NCI-H187 (cell line): ENCODE measurements at regions not wholly inside any gene's neighbourhood (a gene's known extent, or its start where the extent isn't known, plus 50 kb on each side); places are given as distances from the start of the nearest gene placed in this dataset.
A peak's percentile ranks its signal among the peaks of the same experiment; 100 is the strongest.
"Not testable (repeated sequence)": the region's sequence is repeated elsewhere in the genome, so short reads cannot be mapped to it uniquely, and the experiment has no call there.

Experiments used
- DNase-seq, 2 experiments: peaks; one replicate each; lab custom pipeline; 2025; lab: John Stamatoyannopoulos, UW

DNA sequence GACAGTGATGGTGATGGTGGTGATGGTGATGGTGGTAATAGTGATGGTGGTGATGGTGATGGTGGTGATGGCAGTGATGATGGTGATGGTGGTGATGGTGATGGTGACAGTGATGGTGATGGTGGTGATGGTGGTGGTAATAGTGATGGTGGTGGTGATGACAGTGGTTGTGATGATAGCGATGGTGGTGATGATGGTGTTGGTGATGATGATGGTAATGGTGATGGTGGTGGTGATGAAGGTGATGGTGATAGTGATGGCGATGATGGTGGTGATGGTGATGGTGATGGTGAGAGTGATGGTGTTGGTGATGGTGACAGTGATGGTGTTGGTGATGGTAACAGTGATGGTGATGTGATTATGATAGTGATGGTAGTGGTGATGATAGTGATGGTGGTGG is 94.3 kb downstream of the ASB1 start:
- DNase-seq = no peak

DNA sequence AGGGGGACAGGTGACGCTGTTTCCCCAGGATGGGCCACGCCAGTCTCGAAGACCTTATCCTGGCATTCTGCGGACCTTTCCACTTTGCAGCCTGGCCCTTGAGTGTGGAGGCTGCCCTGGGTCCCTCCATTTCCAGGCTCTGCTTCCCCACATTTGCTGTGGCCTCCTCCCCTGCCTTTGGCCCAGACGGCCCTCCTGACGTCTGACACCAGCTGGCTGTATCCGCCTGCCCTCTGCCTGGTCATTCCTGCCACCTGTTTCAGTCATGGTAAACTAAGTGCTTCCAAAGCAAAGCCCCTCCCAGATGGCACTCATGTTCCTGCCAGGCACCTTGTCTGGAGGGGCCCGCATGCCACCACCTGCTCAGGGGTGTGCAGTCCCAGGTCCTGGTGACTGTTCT is 95.1 kb downstream of the ASB1 start:
- no peak for DNase-seq

DNA sequence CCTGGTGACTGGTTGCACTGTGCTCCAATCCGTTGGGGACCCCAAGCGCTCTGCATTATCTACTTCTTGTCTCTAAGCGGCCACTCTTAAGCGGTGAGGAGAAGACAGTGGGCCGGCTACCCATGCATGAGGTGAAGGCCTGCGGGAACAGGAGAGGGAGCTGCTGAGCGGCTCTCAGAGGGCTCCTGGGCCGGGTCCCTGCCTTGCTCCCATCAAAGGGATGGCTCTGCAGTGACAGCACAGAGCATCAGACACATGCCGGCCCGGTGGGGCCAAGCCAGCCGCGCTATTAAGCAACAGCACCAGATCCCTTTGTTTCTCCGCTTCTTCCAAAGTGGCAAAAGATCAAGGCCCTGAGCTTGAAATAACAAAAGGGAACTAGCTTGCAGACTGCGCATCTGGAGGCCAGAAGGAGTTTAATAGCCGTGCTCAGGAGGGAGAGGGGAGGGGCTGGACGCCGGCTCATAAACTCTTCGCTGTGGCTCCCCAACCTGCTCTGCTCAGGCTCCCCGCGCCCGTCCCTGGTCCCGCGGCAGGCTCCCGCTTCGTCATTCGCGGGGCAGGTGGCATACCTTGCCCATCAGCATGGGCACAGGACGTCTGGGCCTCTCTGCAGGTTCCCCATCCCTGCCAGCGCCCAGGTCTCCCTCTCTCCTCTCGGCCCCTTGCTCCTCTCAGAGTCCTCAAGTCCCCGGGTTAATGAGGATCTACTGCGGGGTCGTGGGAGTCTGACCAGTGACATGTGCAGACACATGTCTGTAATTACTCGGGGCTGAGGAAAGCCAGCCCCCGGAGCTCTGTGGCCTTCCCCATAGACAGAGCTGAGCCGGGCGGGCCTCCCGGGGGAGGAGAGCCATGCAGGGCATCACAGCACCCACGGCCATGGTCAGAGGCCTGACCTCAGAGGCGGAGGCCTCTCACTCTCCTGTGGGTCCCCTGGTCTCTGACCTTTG is 96.7 kb downstream of the ASB1 start:
- no peak for DNase-seq

DNA sequence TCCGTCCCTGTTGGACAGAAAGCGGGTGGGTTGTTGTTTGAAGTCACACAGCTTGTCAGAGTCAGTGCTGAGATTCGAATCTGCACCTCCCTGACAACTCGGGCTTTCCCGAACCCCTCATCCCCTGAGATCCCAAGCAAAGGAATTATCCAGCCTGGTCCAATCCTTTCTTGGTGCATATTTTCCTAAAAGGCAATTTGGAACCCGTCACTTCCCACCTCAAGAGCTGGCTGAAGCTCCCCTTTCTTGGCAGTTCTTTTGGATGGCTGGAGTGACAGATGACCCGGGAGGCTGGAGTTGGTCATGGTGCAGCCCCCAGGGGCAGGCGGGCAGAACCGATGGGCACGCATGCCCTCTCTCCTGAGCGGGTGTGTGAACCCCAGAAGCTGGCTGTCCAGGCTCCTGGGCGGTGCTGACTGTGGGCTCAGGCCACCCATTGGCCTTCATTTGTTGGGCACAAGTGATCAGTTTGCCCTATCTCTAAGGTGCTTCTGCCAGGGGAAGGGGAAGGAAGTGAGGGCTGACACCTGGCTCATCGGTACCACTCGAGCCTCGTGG is 97.8 kb downstream of the ASB1 start:
- no peak for DNase-seq

DNA sequence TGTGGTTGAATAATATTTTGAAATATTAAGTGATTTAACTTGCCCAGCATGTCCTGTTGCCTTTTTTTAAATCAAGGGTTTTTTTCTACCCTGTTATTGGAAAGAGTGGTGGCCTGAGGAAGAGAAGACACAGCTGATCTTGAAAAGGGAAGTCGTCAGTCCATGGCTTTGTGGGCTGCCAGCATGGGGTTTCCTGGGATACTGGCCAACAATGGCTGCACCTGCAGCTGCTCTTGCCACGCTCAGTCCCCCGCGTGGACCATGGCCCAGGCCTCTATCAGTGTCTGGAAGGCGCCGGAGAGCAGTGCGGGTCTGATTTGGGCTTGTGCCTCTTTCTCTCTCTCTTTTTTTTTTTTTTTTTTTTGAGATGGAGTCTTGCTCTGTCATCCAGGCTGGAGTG is 99.3 kb downstream of the ASB1 start:
- DNase-seq = no peak

DNA sequence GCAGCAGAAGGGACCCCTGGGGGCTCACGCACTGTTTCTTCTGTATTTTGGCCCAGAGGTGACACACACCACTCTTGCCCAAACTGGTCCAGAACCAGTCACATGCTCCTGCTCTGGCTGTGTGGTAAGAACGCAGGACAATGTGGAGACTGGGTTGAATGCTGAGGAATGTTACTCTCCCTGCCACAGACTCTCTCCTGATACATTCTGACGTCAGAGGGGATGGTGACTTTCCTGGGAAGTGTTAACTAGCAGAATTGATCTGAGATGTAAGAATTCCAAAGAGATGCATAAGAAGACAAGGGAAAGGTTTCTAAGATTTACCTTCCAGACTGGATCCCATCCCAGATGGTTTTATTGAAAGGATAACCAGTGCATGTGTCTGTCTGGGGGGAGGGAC is 100.8 kb downstream of the ASB1 start:
- DNase-seq = no peak

DNA sequence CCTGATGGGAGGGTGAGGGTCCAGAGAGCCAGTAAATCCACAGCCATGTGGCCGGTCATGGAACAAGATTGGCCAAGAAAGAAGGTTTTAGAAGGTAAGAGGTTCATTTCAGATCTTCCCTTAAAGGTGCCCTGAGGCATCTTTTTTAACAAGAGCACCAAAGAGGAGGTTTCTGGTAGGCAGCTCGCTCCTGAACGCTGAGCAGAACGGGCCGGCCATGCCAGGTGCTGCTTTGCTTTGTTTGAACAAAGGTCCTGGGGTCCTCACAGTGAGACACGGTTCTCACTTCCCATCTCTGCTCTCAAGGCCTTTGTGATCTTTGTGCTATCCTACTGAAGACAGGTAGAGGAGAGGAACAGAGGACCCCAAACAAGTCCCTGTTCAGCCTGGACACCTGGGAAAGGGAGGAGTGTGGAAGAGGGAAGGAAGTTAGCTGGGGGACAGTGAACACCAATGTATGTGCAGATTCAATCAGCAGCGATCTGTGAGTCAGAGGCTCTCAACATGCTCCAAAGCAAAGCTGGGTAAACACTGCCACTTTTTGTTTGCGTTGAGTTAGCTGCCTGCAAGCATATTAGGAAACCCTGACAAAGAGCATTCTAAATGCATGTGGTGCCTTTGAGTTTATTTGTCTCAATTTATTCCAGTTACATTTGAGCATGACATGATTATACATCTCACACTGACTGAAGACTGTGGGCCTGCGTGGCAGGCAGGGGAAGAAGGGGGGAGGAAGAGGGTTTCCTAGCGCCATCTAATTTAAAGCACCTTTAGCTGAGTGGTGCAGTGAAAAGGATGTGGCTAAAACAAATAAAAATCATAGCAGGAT is 102.4 kb downstream of the ASB1 start:
- DNase-seq = no peak

DNA sequence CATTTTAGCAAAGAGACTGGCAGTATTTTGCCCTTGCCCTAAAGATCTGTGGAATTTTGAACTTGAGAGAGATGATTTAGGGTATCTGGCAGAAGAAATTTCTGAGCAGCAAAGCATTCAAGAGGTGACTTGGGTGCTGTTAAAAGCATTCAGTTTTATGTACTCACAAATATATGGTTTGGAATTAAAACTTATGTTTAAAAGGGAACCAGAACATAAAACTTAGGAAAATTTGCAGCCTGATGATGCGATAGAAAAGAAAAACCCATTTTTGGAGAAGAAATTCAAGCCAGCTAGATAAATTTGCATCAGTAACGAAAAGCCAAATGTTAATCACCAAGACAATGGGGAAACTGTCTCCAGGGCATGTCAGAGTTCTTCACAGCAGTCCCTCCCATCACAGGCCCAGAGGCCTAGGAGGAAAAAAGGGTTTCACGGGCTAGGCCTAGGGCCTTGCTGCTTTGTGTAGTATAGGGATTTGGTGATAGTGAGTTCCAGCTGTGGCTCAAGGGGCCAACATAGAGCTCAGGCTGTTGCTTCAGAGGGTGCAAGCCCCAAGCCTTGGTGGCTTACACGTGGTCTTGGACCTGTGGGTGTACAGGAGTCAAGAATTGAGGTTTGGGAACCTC is 104.4 kb downstream of the ASB1 start:
- not testable (repeated sequence) for DNase-seq

DNA sequence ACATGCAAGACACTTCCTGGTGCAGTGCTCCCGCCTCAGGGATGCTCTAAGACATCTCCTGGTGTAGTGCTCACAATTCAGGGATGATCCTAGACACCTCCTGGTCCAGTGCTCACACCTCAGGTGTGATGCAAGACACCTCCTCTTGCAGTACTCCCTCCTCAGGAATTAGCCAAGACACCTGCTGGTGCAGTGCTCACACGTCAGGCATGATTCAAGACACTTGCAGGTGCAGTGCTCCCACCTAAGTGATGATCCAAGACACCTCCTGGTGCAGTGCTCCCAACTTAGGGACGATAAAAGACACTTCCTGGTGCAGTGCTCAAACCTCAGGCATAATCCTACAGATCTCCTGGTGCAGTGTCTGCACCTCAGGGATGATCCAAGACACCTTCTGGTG is 117.0 kb downstream of the ASB1 start:
- not testable (repeated sequence) for DNase-seq

DNA sequence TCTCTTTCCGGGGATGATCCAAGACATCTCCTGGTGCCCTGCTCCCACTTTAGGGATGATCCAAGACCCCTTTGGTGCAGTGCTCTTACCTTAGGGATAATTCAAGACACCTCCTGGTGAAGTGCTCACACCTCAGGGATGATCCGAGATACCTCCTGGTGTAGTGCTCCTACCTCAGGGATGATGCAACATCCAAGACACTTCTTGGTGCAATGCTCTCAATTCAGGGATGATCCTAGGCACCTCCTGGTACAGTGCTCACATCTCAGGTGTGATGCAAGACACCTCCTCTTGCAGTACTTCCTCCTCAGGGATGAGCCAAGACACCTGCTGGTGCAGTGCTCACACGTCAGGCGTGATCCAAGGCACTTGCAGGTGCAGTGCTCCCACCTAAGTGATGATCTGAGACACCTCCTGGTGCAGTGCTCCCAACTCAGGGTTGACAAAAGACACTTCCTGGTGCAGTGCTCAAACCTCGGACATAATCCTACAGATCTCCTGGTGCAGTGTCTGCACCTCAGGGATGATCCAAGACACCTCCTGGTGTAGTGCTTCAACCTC is 122.3 kb downstream of the ASB1 start:
- DNase-seq = no peak

DNA sequence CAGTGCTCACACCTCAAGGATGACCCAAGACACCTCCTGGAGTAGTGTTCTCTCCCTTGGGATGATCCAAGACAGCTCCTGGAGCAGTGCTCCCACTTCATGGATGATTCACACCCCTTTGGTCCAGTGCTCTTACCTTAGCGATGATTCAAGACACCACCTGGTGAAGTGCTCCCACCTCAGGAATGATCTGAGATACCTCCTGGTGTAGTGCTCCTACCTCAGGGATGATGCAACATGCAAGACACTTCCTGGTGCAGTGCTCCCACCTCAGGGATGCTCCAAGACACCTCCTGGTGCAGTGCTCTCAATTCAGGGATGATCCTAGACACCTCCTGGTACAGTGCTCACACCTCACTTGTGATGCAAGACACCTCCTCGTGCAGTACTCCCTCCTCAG is 123.1 kb downstream of the ASB1 start:
- DNase-seq = no peak

DNA sequence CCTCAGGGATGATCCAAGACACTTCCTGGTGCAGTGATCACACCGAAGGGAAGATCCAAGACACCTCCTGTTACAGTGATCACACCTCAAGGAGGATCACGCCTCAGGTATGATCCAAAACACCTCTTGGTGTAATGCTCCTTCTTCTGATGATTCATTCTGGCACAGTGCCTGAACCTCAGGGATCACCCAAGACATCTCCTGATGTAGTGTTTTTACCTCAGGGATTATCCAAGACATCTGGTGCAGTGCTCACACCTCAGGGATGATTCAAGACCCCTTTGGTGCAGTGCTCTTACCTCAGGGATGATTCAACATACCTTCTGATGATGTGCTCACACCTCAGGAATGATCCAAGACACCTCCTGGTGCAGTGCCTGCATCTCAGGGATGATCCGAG is 124.4 kb downstream of the ASB1 start:
- no peak for DNase-seq

DNA sequence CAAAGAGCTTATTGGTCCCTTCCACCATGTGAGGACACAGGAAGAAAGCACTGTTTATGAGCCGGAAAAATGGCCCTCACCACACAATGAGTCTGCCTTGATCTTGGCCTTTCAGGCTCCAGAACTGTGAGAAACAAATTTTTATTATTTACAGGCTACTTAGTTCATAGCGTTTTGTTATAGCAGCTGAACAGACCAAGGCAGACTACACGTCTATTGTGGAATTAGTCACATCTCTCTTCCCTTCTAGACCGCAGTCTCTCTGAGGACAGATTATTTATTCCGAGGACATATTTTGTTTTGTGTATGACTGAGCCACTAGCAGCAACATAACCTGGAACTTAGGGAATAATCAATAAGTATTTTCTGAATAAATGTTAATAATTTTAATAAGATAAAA is 125.5 kb downstream of the ASB1 start:
- no peak for DNase-seq

DNA sequence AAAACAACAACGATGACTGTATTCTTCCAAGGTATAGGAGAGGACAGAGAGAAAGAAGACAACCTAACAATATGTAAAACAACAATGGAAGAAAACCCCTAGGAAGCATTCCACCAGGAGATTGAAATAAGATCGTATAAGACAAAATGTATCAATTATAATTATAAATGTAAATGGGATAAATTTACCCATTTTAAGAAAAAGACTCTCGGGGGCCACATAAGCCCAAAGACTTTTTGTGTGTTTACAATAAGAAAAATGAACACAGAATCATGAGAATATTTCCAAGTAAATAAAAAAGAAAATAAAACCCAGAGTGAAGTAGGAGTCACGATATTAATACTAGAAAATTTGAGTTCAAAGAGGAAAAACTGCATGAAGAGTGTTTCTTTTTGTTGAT is 126.4 kb downstream of the ASB1 start:
- DNase-seq = no peak

DNA sequence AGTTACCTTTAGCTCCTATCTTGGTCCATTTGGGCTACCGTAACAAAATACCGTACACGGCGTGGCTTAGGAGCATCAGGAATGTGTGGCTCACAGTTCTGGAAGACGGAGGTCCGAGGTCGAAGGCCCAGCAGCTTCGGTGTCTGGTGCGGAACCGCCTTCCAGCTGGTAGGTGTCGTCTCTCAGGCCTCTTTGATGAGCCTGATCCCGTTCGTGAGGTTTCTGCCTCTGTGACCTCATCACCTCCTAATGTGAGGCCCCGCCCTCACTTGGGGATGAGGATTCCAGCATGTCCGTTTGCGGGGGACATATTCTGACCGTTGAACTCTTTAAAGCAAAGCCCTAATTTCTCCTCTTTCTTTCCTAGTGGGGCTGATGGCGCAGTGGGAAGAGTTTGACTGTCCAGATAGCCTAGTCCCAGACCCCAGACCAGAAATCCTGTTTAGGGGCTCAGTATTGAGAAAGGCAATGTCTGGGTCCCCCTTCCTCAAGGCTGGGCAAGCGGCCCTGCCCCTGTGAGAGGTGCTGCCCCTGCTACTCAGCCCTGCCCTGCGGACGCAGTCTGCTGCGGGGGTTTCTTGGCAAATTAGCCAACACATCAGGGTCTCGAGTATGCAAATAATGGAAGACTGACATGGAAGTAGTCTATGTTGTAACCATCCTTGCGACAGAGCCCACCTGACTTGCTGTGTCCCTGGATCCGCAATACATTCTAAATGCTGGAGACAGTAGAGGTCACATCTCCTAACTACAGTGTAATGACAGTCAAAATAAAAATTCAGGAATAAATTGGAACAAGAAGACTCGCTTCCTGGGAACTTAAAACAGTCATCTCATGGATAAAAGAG is 128.0 kb downstream of the ASB1 start:
- no peak for DNase-seq

DNA sequence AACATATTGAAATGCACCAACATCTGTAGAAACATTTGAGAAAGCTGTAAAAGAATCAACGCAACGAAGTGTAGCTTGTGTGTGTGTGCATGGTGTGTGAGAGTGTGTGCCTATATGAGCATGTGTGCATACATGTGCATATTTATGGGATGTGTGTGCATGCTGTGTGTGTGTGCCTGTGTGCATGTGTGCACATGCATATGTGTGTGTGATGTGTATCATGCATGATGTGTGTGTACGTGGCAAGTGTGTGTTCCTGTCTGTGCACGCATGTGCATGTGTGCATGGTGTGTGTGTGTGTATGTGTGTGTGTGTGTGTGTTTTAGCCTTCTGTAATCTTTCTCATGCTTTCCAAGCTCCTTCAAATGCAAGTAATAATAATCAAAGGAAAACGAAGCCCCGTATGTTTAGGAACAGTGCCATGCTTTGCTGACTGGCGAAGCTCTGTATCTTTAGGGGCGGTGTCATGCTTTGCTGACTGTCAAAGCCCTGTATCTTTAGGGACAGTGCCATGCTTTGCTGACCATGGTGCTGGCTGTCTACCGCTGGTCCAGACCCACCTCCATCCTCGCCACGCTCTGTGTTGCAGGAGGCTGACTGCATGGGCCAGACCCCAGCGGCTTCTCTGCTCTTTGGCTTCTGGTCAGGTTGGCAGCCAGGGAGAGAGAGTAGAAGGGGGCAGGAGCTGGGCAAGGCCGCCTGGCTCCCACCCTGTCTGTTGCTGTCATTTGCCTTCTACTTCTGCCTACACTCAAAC is 129.2 kb downstream of the ASB1 start:
- DNase-seq = no peak

DNA sequence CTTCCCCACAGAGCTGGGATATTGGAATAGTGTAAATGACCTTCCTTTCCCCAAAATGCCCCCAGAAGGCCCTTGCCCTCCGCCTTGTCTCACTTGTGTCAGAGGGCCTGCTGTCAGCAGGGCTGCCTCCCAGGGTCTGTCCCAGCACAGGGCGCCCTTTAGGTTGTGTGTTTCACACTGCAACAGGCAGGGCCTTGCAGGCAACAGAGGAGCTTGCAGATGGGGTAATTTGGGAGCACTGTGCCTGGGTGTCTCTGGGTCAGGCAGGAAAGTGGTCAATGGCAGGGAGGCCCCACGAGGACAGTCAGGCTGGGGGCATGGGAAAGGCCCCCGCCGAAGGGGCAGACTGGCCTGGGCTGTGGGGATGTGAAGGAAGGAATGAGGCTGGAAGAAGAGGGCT is 130.7 kb downstream of the ASB1 start:
- DNase-seq = no peak

DNA sequence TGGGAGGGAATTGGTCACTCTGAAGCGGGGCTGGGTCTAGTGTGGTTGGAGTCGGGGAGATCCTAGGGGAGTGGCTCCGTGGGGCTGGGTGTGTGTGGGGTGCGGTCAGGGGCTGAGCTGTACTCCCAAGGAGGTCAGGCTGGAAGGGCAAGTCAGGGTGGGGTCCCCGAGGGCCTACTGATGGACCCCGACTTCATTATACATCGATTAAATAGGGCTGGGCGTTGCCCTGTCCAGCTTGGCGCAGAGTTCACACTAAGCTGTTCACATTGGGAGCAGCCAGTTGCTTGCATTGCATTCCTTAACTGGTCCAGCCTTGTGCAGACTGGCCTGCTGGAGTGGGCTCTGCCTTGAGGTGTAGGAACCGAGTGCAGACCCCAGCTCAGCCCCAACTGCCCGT is 131.2 kb downstream of the ASB1 start:
- DNase-seq = no peak

DNA sequence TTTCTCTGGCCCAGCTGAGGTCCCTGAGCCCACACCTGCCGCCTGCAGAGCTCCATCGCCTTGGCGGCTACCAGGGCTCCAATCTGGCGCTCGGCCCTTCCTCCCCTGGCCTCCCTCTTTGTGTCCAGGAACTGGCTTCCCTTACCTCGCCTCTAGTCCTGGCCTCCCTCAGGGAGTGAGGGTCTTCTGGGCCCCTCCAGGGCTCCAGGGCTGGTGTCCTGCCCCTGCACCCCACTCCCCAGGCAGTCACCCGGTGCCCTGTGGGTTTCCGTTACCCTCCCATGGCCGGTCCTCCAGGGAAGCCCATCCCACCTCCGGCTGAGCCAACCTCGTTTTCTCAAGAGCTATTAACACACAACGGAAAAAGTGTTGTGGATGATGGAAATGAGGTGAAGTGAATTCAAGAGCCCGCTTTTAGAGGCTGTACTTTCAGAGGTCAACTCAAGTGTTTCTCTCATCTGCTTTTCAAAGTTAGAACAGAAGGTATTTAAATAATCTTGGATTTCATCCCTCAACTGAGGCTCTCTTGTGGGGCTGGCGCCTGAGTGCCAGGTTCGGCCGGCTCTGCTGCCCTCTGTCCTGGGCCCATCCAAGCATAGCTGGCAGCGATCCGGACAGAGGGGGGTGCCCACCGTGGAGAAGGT is 131.9 kb downstream of the ASB1 start:
- peak; percentile 4 to 12 for DNase-seq

DNA sequence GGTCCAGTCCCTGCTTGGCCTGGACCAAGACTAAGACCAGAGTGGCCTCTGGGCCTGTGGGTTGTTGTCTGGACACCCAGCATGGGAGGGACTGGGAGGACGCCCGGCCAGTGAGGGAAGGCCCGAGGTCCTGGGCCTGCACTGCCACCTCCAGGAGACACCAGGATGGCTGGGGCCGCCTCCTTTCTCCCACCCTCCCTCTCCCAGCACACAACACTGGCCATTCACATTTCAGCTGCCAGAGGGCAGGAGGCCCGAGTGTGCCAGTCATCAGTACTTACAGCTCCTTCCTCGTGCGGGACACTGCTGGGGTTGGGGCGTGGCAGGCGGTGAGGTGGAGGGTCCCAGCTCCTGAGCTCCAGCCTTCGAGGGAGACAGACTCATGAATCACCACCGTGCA is 133.5 kb downstream of the ASB1 start:
- no peak for DNase-seq
